ENCODE measurements at regions not wholly inside any gene's neighbourhood (a gene's known extent, or its start where the extent isn't known, plus 50 kb on each side); places are given as distances from the start of the nearest gene placed in this dataset.

- TF ChIP-seq CTCF (conservative IDR thresholded peaks at IDR 0.05; ENCODE audit: low read depth, low read length) (no peak), EZH2phosphoT487 (IDR thresholded peaks at IDR 0.05; ENCODE audit: borderline replicate concordance, low read length) (no peak), EZH2 (IDR thresholded peaks at IDR 0.05; ENCODE audit: low read length, unreplicated experiment) (no peak)
- CTCF ChIA-PET, result no interaction called here
- Histone ChIP-seq H3K36me3 (ENCODE audit: low read depth, low read length) (no peaks in the 10 kb centered on the region), H4K20me1 (ENCODE audit: low read length) (no peaks in the 10 kb centered on the region), H3F3A (ENCODE audit: low read length, unreplicated experiment) (no peaks in the 10 kb centered on the region), H3K27ac (ENCODE audit: low read length) (no peak overlapping the region), H3K4me3 (ENCODE audit: low read length) (no peak overlapping the region), H3K9me2 (replicated peaks; ENCODE audit: low read length) (no peaks in the 10 kb centered on the region), H3K79me2 (ENCODE audit: low read length) (no peaks in the 10 kb centered on the region), H3K9me3 (ENCODE audit: low read length) (no peaks in the 10 kb centered on the region), H3K27me3 (ENCODE audit: low read length) (no peaks in the 10 kb centered on the region), H3K9ac (ENCODE audit: low read length) (no peak overlapping the region), H3K4me2 (ENCODE audit: low read length) (no peak overlapping the region), H3K4me1 (ENCODE audit: insufficient read depth, low read length) (no peaks in the 10 kb centered on the region), H2AFZ (ENCODE audit: low read length) (no peak overlapping the region)
- no peak for ATAC-seq
- POLR2A ChIA-PET (ENCODE audit: unreplicated experiment), result no interaction called here
- DNase-seq, result no peak
- no TSS peak for BruUV-seq (replicated peaks)
- intact Hi-C loops (cut with micrococcal nuclease), result no loop called here
Measured at GRCh38 chr5:89601880-89602279, 718.9 kb upstream of the MEF2C start.

- ChIA-PET CTCF (no interaction called here), POLR2A (ENCODE audit: unreplicated experiment) (no interaction called here)
- H3K27ac ChIP-seq (ENCODE audit: low read length), result no peak overlapping the region
- H3K4me3 ChIP-seq (ENCODE audit: low read length), result no peak overlapping the region
- intact Hi-C loops (cut with micrococcal nuclease), result no loop called here
- H3K36me3 ChIP-seq (ENCODE audit: low read depth, low read length), result no peaks in the 10 kb centered on the region
- no peaks in the 10 kb centered on the region for H3K4me1 ChIP-seq (ENCODE audit: insufficient read depth, low read length)
- no peak overlapping the region for H3K4me2 ChIP-seq (ENCODE audit: low read length)
- no peaks in the 10 kb centered on the region for H3F3A ChIP-seq (ENCODE audit: low read length, unreplicated experiment)
- no TSS peak for BruUV-seq (replicated peaks)
- H2AFZ ChIP-seq (ENCODE audit: low read length), result no peak overlapping the region
- H4K20me1 ChIP-seq (ENCODE audit: low read length), result no peaks in the 10 kb centered on the region
- no peak overlapping the region for H3K9ac ChIP-seq (ENCODE audit: low read length)
- no peak for DNase-seq
- H3K9me2 ChIP-seq (replicated peaks; ENCODE audit: low read length), result no peaks in the 10 kb centered on the region
- TF ChIP-seq EZH2 (IDR thresholded peaks at IDR 0.05; ENCODE audit: low read length, unreplicated experiment) (no peak), CTCF (conservative IDR thresholded peaks at IDR 0.05; ENCODE audit: low read depth, low read length) (no peak), EZH2phosphoT487 (IDR thresholded peaks at IDR 0.05; ENCODE audit: borderline replicate concordance, low read length) (no peak)
- H3K79me2 ChIP-seq (ENCODE audit: low read length), result no peaks in the 10 kb centered on the region
- no peaks in the 10 kb centered on the region for H3K9me3 ChIP-seq (ENCODE audit: low read length)
- no peaks in the 10 kb centered on the region for H3K27me3 ChIP-seq (ENCODE audit: low read length)
- no peak; the same call in 1 of the 2 replicates for ATAC-seq
Measured at GRCh38 chr5:89597878-89598277, 714.9 kb upstream of the MEF2C start.

GRCh38 chr5:89596821-89597220 is 713.8 kb upstream of the MEF2C start:
- no peak overlapping the region for H3K4me3 ChIP-seq (ENCODE audit: low read length)
- no peaks in the 10 kb centered on the region for H3F3A ChIP-seq (ENCODE audit: low read length, unreplicated experiment)
- no peak for DNase-seq
- ATAC-seq, result no peak
- intact Hi-C loops (cut with micrococcal nuclease), result no loop called here
- POLR2A ChIA-PET (ENCODE audit: unreplicated experiment), result no interaction called here
- H3K4me2 ChIP-seq (ENCODE audit: low read length), result no peak overlapping the region
- H3K79me2 ChIP-seq (ENCODE audit: low read length), result no peaks in the 10 kb centered on the region
- H3K9ac ChIP-seq (ENCODE audit: low read length), result no peak overlapping the region
- BruUV-seq (replicated peaks), result no TSS peak
- no peaks in the 10 kb centered on the region for H3K27me3 ChIP-seq (ENCODE audit: low read length)
- H3K4me1 ChIP-seq (ENCODE audit: insufficient read depth, low read length), result no peaks in the 10 kb centered on the region
- H3K9me3 ChIP-seq (ENCODE audit: low read length), result no peaks in the 10 kb centered on the region
- no peaks in the 10 kb centered on the region for H3K36me3 ChIP-seq (ENCODE audit: low read depth, low read length)
- no peak overlapping the region for H3K27ac ChIP-seq (ENCODE audit: low read length)
- no peak overlapping the region for H2AFZ ChIP-seq (ENCODE audit: low read length)
- CTCF ChIA-PET, result no interaction called here
- no peaks in the 10 kb centered on the region for H3K9me2 ChIP-seq (replicated peaks; ENCODE audit: low read length)
- no peak for TF ChIP-seq EZH2phosphoT487 (IDR thresholded peaks at IDR 0.05; ENCODE audit: borderline replicate concordance, low read length)
- no peak for TF ChIP-seq EZH2 (IDR thresholded peaks at IDR 0.05; ENCODE audit: low read length, unreplicated experiment)
- no peak for TF ChIP-seq CTCF (conservative IDR thresholded peaks at IDR 0.05; ENCODE audit: low read depth, low read length)
- H4K20me1 ChIP-seq (ENCODE audit: low read length), result no peaks in the 10 kb centered on the region

All from PC-3 (cell line).